GM19372 (cell line): ENCODE measurements at regions not wholly inside any gene's neighbourhood (a gene's known extent, or its start where the extent isn't known, plus 50 kb on each side); places are given as distances from the start of the nearest gene placed in this dataset.
"Not testable (repeated sequence)": the region's sequence is repeated elsewhere in the genome, so short reads cannot be mapped to it uniquely, and the experiment has no call there.

ENCODE experiments used
- ATAC-seq: cut with Tn5 transposase; IDR thresholded peaks from one replicate; pipeline ENCODE4 v1.9.1; 2021; ENCODE audit warnings: mild to moderate bottlenecking, low read depth, moderate library complexity; ENCODE audit not compliant: unreplicated experiment

DNA sequence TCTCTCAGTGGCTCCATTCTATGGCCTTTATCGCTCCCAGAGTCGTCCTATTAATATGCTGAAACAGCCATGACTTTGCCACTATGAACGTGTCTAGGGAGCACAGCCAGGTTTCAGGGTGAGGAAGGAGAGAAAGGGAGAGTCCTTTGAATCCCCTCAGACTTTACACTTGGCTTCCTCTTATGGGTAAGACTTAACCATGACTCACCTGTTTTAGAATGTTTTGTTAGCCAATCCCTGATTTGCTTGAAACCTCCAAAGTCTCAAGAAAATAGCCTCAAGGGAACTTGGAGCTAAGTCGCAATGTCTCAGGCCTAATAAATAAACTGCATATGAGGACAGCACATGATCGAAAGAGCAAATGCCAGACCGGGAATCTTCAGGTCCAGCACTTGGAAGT, 131.2 kb upstream of the RCN1 start:
- no peak for ATAC-seq

GRCh38 chr11:31958076-31958735, 132.7 kb upstream of the RCN1 start:
- peak; percentile 86 for ATAC-seq

GRCh38 chr11:31957674-31958073, 133.2 kb upstream of the RCN1 start:
- no peak for ATAC-seq

GRCh38 chr11:31956310-31956709, 134.6 kb upstream of the RCN1 start:
- ATAC-seq, result no peak

DNA sequence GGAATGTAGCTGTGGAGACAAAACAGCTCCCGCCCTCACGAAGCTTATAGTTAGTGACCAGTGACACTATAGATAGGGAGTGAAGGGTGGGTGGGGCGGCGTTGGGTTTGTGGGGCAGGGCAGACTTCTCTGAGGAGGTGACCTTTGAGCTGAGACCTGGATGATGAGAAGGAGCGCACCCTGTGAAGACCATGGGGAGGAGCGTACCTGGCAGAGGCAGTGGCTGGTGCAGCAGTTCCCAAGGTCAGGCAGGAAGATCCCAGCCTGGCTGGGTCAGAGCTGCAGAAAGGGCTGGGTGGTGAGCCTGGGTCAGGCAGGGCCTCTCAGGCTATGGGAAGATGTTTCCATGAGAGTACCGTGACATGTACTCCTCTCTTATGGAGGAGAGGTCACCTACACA, 135.0 kb upstream of the RCN1 start:
- no peak for ATAC-seq

DNA sequence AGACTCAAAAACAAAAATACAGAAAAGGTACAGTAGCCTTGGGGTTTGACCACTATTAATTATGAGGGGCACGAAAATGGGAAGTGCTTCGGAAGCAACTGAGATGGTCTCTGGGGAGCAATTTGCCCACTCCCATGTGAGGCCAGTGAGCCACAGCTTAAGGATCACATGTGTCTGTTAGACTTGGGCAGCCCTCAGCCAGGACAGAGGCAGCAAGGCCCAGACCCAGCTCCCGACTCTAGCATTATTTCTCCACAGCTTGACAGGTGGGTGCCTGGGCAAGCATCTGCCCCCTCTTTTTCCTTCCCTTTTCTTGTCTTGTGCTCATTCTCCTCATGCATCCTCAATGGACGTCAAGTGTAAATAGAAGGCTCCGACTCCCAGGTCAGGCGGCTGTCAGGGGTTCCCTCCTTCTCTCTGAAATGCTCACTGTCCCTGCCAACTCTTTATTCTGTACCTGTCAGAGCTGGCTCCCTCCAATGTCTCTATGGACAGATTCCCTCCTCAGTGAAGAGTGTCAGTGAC, 137.0 kb upstream of the RCN1 start:
- no peak for ATAC-seq

DNA sequence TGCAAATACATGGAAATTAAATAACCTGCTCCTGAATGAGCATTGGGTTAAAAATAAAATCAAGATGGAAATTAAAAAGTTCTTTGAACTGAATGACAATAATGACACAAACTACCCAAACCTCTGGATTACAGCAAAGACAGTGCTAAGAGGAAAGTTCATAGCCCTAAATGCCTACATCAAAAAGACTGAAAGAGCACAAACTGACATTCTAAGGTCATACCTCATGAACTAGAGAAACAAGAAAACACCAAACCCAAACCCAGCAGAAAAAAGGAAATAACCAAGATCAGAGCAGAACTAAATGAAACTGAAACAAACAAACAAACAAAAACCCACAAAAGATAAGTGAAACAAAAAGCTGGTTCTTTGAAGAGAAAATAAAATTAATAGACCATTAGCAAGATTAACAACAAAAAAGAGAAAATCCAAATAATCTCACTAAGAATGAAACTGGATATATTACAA, 138.6 kb upstream of the PAX6 start:
- ATAC-seq, result not testable (repeated sequence)

GRCh38 chr11:31947051-31947450, 135.9 kb upstream of the PAX6 start:
- no peak for ATAC-seq

DNA sequence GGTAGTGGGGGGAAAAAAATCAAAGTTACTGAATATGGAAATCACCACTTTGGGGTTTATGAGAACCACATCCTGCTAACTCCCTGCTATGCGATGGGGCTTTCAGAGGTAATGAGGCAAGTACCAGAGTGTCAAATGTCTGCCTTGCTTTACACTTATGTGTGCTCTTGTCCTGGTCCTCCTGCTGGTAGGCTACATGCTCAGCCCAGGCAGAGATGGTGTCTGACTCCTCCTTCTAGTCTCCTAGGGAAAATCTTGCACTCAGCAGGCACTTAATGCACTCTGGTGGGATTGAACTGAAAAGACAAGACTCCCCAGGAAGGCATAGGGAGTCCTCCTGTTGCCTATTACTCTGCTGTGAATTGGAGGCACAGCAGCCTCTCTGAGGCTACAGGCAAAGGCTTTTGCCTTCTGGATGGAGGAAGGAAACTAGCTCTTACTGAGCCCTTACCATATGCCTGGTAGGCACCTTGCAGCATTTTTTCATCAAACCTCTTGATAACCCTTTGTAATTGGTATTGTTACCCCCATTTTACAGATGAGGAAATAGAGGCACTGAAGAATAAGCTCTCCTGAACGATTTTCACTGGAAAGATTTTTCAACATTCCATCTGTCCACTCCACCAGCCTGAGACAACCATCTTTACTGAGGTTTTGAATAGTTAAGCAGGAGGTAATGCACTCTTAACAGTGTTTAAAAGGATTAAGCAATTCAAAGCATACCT, 132.1 kb upstream of the PAX6 start:
- ATAC-seq, result peak; percentile 97

DNA sequence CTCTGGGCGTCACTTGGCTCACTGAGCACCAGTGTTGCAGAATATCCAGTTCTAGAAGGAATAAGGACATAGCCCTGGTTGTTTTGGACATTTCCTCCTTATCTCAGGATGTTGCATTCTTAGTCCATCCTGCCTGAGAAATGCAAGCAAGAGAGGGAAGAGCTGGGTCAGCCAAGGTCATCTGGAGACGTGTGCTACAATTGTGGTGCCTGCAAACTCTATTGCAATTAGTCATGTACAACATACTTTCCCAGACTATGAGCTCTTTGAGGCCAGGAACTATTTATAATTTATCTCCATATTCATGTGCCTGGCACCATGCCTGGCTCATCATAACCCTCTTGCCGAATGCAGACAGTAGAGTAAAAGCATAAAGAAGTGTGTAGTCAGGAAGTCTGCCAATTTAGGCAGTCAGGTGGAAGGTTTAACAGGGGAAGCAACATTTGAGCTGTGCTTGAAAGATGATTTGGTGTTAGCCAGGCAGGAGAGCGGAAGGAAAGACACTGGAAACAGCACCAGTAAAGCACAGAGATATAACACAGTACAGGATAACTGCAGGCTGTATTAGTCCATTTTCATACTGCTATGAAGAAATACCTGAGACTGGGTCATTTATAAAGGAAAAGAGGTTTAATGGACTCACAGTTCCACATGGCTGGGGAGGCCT, 129.4 kb upstream of the PAX6 start:
- ATAC-seq, result no peak

- no peak for ATAC-seq
Observed at GRCh38 chr11:31939004-31939403, 127.9 kb upstream of the PAX6 start.

DNA sequence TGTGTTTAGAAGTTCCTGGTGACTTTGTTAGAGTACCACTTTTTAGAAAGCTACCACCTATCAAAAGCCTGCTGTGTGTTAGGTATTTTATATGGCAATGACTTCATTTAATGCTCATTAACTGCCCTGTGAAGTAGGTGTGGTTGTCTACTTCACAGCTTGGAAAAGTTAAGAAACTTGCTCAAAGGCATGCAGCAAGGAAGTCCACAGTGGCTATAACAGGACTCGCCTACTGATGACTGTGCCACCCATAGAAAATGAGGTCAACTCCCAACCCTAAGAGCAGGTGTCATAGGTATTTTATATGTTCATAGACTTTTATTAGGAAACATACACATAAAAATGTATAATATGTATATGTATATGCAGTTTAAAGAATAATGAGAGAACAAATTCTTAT, 125.2 kb upstream of the PAX6 start:
- ATAC-seq, result no peak

- ATAC-seq, result no peak
Observed at GRCh38 chr11:31932879-31933278, 121.8 kb upstream of the PAX6 start.

DNA sequence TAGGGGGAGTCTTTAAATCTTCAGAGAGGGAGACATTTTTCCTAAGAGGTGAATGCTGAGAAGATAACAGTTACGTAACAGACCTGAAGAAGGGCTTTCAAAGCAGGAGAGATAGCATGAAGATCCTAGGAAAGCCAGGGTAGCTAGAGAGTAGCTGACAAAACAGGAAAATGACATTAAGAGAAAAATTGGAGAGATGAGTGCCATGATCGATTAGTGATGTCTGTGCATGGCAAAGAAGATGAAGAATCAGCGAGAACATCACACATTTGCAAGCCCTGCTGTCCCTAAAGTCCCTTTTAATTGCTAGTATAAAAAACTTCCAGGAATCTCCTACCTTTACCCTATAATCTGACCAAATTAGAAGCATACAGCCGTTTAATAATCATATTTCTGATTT, 116.9 kb upstream of the PAX6 start:
- ATAC-seq, result no peak

- no peak for ATAC-seq
Observed at GRCh38 chr11:31926816-31927528, 115.8 kb upstream of the PAX6 start.

GRCh38 chr11:31926106-31926505, 115.0 kb upstream of the PAX6 start:
- ATAC-seq, result no peak

- ATAC-seq, result peak; percentile 79
Observed at GRCh38 chr11:31922450-31922849, 111.3 kb upstream of the PAX6 start.

DNA sequence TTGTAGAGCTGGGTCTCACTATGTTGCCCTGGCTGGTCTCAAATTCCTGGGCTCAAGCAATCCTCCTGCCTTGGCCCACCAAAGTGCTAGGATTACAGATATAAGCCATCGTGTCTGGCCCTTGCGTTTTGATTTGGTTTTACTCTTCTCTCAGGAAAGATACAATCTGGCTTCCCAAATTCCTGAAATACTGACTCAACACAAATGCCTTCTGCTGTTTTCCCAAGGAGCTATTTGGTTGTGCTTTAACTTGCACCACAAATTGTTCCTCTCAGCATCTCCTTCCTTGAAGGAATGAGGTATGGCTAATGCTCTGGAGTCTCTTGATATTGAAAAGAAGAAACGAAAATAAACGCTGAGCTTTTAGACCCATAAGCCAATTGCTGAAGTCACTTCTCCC, 110.0 kb upstream of the PAX6 start:
- ATAC-seq, result no peak

DNA sequence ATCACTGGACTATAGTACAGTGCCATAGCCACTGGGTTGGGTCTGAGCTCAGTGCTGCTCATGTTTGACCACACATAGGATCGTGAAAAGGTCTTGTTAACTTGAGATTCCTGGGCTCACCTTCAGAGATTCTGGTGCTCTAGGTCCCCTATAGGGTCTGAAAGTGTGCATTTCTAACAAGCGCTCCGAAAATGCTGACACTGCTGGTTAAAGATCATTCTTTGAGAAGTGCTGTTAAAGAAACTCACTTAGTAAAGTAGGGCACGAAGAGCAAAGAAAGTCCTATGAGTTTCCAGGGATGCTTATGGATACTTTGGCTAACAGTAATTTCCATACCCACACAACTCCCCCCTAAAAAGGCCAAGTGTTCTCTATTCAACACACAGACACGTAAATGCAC, 108.1 kb upstream of the PAX6 start:
- no peak for ATAC-seq

DNA sequence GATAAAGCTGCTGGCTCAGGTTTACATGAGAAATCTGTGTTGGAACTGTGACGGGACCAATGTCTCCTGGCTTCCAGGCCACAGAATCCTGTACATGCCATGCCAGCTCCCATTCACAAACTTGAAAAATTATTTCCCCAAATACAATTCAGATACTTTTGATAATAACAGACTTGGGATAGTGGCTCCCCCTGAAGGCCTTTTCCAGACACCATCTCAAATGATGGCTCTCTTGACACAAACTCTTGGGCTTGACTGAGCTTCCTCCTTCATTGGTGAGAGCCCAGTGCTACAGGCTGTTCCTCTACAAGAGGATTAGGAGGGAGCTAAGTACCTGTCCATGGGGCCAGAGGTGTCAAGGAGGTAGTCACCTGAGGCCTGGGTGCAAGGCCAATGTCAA, 104.7 kb upstream of the PAX6 start:
- ATAC-seq, result no peak

- peak; percentile 54 for ATAC-seq
Observed at GRCh38 chr11:31913985-31914384, 102.9 kb upstream of the PAX6 start.
